Psoas muscle (tissue), 7 donors: ENCODE measurements at regions not wholly inside any gene's neighbourhood (a gene's known extent, or its start where the extent isn't known, plus 50 kb on each side); places are given as distances from the start of the nearest gene placed in this dataset.

Experiments
- ATAC-seq, 4 donors: fragments of 200-7000 bp; cut with Tn5 transposase; one replicate each; pipeline ENCODE4 v1.9.1; 2020; ENCODE audit warnings: moderate library complexity in 3 of 4, mild to moderate bottlenecking in 2 of 4
- DNase-seq, 2 donors: peaks; one replicate each; pipeline ENCODE4 v3.0.0-alpha.2; 2020
- H3K27ac ChIP-seq: fragments of 200-600 bp; one replicate; pipeline ENCODE4 v1.8.0; 2022
- H3K27me3 ChIP-seq, 3 donors: fragments of 200-600 bp in 1 of 3; one replicate each; pipeline versions ENCODE4 v1.6.1 to v1.8.0; 2013 to 2022; ENCODE audit warnings: low read length in 2 of 3, mild to moderate bottlenecking in 2 of 3, moderate library complexity in 1 of 3; ENCODE audit not compliant: insufficient read depth in 3 of 3
- H3K36me3 ChIP-seq, 2 donors: fragments of 200-600 bp in 1 of 2; one replicate each; pipeline versions ENCODE4 v1.6.1 to v1.8.0; 2013 to 2022; ENCODE audit warnings: low read depth in 1 of 2, mild to moderate bottlenecking in 1 of 2, moderate library complexity in 1 of 2; ENCODE audit not compliant: insufficient read depth in 1 of 2
- H3K4me1 ChIP-seq: fragments of 200-600 bp; one replicate; pipeline ENCODE4 v1.8.0; 2022
- H3K4me3 ChIP-seq: fragments of 200-600 bp; one replicate; pipeline ENCODE4 v1.8.0; 2022; ENCODE audit warnings: mild to moderate bottlenecking
- H3K9me3 ChIP-seq: fragments of 200-600 bp; one replicate; pipeline ENCODE4 v1.8.0; 2022
- CTCF ChIP-seq: fragments of 200-600 bp; IDR thresholded peaks from one replicate; pipeline ENCODE4 v1.8.0; 2022; ENCODE audit warnings: antibody characterized with exemption
- WGBS, 3 donors: extraction: QIAGEN DNeasy Blood & Tissue Kit; methylation state at CpG; one replicate each; pipeline versions ENCODE4 v1.1.6 to v1.1.7; 2013; 5-methylcytosine and 5-hydroxymethylcytosine counted together
- intact Hi-C, 2 donors: fragments of 100-400 bp; cut with DNase I; formaldehyde crosslinking; loops; one replicate each; pipeline versions ENCODE4 v1.11.0 to v1.14.2; 2022
- donor health status: healthy with polysubstance abuse.
- donor health status: DM: no; HTN: no; CAD: no; lungs with moderate emphysema.
- donor health status: Bipolar disorder and iron deficiency.
- donor health status: healthy.
- donor health status: DM: yes; HTN: yes; CAD: no.
- donor health status: DM: no; HTN: no; CAD: no.
- donor health status: DM: yes; HTN: yes; CAD: no.

- Histone ChIP-seq H3K27ac (no peak overlapping the region), H3K36me3 (no peaks in the 10 kb centered on the region), H3K27me3 (peaks cover 0 to 4% (median 0%) of the 10 kb centered on the region in 3 donors), H3K4me1 (peaks cover 10% of the 10 kb centered on the region), H3K9me3 (no peaks in the 10 kb centered on the region), H3K4me3 (no peak overlapping the region)
- no peak for TF ChIP-seq CTCF
- no peak for DNase-seq
- intact Hi-C loops: no loop called here
- ATAC-seq: no peak
- WGBS, 3 donors: 94 to 96% (median 96%) methylated on average over 11 of the region's 11 CpGs
These were observed 72.8 kb upstream of the PITRM1 start for GRCh38 chr10:3245395-3245794.

- intact Hi-C loops: loop anchor here in 1 of 2 donors (5.0 kb wide), 1 partner anchor 540 kb away; no protein-coding TSS in a partner anchor
- Histone ChIP-seq H3K4me1 (no peaks in the 10 kb centered on the region), H3K36me3 (no peaks in the 10 kb centered on the region), H3K27ac (no peak overlapping the region), H3K9me3 (no peaks in the 10 kb centered on the region), H3K4me3 (no peak overlapping the region), H3K27me3 (peaks cover 0 to 4% (median 0%) of the 10 kb centered on the region in 3 donors)
- 82 to 93% (median 89%) methylated on average over 10 of the region's 10 CpGs for WGBS, 3 donors
- DNase-seq (no peak), ATAC-seq (no peak)
- no peak for TF ChIP-seq CTCF
These were observed 69.5 kb upstream of the PITRM1 start for GRCh38 chr10:3241967-3242650.

GRCh38 chr10:3241274-3241921 lies 68.8 kb upstream of the PITRM1 start:
- intact Hi-C loops: loop anchor here in 1 of 2 donors (5.0 kb wide), 1 partner anchor 541 kb away; no protein-coding TSS in a partner anchor
- H3K4me1 ChIP-seq: no peaks in the 10 kb centered on the region
- no peaks in the 10 kb centered on the region for H3K36me3 ChIP-seq

More at GRCh38 chr10:3241274-3241921, 68.8 kb upstream of the PITRM1 start:
- H3K27me3 ChIP-seq: peaks cover 0 to 4% (median 0%) of the 10 kb centered on the region in 3 donors
- DNase-seq (no peak), ATAC-seq (no peak)
- no peaks in the 10 kb centered on the region for H3K9me3 ChIP-seq
- 83 to 86% (median 85%) methylated on average over 24 of the region's 24 CpGs for WGBS, 3 donors
- H3K4me3 ChIP-seq: no peak overlapping the region
- TF ChIP-seq CTCF: no peak
- H3K27ac ChIP-seq: no peak overlapping the region
